GM19043 (cell line): ENCODE measurements at regions not wholly inside any gene's neighbourhood (a gene's known extent, or its start where the extent isn't known, plus 50 kb on each side); places are given as distances from the start of the nearest gene placed in this dataset.

Source experiments
- ATAC-seq: cut with Tn5 transposase; IDR thresholded peaks from one replicate; pipeline ENCODE4 v1.9.1; 2021; ENCODE audit warnings: low read depth; ENCODE audit not compliant: unreplicated experiment

DNA sequence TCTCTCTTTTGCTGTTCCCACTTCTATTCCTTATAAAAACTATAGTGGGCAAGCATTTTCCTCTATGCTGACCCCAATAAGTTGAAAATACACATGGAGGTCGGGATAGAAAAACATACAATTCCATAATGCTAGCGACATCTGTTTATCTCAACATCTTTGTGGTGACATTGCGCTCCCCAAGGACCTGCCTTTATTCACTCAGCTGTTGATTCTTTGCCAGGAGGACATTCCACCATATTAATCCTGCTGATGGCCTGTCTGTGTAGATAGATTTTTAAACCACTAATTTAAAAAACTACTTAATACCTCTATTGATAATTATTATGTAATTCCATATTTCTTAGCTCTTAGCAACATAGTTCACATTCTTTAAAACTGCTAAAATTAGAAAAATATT lies 555.3 kb upstream of the MAP3K7 start:
- no peak for ATAC-seq

DNA sequence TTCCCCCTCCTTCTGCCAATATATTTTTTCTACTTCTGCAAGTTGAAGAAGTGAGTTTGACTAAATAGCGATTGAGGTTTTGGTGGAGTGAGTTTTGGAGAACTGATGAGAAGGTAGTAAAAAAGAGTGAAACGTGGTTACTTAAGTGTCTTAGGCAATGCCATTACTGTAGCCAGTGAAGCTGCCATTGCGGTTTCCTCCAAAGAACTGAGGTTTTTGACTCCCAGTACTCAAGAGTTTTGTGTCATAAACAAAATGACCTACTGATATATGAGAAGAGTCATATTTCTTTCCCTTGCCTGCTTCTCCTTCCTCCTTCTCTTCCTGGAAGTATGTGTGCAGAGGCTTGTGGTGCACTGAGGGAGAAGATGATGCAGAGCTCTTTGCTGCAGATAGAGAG lies 554.5 kb upstream of the MAP3K7 start:
- ATAC-seq = no peak

DNA sequence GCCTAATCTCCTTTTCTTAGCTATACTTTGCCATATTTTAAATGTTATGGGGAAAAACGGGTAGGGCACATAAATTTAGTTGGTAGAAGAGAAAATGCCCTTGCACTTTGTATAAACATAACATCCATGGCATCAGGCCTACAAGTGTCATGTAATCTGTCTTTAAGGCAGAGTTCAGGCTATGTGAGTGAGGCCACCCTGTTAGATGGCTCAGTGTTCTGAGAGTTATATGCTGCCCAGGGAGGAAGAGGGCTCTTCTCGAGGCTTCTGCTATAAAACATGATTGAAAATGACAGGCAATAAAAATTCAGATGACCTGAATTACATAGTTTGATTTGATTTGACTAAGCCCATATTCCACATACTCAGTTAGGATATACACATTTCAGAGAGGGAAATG lies 553.6 kb upstream of the MAP3K7 start:
- ATAC-seq = no peak

DNA sequence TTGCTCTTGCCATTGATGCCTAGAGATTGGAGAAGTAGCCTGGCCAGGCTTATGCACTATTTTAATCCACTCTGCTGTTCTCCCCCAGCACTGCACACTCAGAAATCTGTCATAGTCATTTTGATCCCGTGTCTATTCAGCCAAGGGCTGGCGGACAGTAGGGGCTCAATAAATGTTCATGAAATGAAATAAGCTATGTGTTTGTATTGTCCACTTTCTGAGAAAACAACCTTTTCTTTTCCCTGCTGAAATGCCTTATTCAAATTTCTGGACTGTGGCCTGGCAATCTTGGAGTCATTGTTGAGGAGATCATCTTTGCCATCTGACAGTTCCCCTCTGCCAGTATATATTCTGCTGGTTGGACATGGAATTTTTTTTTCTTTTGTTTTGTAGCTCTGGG lies 550.4 kb upstream of the MAP3K7 start:
- ATAC-seq = no peak

DNA sequence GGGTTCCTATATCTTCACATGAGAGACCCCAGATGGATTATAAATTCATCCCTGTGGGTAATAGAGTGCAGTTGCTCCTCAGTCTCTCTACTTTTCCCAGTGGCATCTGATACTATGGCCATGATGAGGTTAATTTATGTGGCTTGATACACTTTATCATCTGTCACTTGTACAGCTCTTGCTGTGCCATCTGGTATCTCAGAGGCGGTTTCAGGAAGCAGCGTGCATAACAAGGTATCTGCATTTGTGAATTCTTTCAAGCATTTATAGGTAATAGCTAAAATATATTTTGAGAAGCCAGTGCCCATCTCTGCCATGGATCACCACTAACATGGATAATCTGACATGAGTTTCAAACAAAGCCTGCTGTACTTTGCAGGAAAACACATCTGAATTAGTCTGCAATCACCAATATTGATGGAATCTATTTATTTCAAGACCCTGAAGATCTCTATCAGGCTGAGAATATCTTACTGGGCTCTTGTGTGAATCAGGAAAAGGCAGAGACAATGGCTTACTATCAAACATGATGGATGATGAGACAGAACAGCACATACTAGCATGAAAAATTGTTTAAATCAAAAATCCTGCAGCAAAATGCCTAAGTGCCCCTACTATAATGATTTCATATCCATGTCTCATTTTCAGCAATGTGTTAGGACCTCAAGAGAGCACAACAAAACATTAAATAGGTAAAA lies 548.7 kb upstream of the MAP3K7 start:
- no peak for ATAC-seq

DNA sequence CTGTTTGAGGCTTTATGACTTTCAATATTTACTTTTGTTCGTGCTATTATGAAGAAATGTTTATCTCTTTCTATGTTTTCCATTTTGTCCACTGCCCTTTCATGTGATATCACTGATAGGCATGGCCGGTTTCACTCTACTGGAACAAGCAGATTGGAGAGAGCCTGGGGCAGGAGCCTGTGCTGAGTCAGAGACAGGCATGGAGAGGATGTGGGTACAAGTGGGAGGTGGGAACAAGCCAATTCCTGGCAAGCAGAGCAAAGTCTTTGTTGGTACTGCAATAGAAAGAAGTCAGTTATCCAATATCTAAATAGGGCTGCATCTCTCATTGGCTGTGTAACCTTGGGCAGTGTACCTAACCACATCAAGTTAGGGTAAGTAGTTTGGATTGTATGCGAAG lies 545.6 kb upstream of the MAP3K7 start:
- no peak for ATAC-seq

DNA sequence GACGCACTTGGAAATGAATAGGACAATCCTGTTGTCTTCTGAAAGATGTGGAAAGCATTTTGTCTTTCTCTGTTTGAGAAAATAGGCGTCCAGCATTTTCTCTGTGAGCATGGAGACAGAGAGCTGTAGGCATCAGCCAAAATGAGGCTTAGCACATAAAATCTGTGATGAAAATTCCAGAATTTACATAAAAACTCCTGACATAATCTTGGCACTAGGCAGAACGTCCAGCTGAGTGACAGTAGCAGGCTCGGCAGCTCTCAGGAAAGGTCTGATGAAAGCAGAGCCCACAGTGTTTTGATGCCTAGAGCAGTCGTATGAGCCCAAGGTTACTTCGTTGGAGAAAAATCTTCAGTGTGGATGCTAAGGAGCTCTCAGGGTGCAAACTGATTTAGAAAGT lies 543.3 kb upstream of the MAP3K7 start:
- ATAC-seq = no peak

DNA sequence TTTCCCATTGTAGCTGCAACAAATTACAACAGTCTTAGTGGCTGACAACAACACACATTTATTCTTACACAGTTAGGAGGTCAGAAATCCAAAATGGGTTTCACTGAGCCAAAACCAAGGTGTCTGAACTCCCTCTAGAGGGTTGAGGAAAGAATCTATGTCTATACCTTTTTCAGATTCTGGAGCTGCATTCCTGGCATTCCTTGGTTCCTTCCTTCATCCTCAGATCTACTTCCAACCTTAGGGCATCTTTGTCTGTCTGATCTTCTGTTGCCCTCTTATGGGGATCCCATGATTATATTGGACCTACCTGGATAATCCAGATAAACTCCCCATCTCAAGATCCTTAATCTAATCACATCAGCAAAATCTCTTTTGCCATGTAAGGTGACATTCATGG lies 540.9 kb upstream of the MAP3K7 start:
- no peak for ATAC-seq

DNA sequence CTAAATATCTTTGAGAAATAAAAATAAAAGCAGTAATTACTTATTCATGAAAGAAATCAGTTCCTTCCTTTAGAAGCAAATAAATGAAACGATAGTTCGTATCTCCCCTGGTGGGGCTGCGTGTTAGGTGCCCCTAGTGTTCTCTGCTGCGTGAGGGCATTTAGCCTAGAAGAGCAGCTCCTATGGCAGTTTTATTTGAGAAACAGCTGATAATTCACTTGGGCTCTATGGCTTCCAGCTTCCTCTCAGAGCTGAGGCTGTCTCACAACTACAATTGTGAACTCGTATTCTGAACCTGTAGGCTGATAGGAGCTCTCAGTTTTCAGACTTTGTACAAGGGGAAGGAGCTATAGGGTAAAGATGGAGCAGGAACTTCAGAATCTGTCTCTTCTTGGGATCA lies 540.0 kb upstream of the MAP3K7 start:
- ATAC-seq = no peak

DNA sequence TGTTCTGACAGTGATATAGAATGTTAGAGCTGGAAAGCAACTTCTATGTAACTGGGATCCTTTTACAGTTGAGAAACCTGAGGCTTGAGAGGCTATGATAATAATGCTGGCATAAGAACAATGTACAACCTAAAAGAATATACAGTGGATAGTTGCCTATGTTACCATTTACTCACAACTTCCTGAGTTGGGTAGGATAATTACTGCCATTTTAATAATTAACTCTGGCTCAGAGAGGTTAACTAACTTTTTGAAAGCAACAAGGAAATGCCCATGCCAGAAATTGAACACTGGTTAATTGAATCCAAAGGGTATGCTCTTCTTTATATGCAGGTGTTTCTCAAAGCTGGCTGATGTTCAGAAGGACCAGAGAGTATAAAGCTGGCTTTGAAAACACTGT lies 530.7 kb upstream of the MAP3K7 start:
- no peak for ATAC-seq

DNA sequence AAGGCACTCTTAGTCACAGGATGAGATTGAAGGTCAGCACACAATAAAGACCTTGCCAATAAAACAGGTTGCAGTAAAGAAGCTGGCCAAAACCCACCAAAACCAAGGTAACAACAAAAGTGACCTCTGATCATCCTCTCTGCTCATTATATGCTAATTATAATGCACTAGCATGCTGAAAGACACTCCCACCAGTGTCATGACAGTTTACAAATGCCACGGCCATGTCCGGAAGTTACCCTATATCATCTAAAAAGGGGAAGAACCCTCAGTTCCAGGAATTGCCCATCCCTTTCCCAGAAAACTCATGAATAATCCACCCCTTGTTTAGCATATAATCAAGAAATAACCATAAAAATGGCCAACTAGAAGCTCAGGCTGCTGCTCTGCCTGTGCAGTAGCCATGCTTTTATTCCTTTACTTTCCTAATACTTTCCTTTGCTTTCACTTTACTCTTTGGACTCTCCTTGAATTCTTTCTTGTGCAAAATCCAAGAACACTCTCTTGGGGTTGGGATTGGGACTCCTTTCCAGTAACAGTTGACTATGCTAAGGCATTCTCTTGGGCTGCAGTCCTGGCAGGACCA lies 527.3 kb upstream of the MAP3K7 start:
- no peak for ATAC-seq

DNA sequence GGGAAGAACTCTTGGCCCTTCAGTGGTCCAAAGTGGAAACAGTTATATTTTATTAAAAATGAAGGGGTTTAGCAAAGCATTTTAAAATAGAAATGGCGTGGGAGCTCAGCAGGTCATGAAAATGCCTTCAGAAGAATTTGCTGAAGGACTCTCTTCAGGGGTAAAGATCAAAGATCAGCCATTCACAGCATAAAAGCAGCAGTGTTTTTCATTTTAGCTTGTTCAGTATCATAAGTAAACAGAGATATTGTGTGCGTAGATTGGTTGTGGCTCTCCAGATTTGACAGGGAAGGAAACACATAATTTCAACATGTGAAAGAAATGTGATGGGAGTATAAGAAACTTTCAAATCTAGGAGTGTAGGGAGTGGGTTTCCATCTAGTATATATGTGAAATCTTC lies 519.2 kb upstream of the MAP3K7 start:
- ATAC-seq = no peak

DNA sequence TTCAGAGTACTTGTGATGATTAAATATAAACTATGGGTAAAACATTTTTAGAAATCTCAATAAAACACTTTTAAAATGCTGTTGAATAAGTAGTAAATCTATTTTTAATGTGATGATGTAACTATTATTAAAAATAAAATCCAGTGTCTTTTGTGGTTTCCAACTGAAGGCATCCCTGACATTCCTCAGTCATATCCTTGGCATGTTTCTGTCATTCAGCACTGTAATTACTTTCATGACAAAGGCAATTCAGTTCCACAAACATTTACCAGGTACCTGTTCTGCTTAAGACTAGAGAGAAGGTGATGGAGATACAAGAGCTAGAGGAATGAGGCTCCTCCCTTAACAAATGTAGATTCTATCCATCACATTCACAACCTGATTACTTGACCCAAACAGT lies 518.7 kb upstream of the MAP3K7 start:
- ATAC-seq = no peak

DNA sequence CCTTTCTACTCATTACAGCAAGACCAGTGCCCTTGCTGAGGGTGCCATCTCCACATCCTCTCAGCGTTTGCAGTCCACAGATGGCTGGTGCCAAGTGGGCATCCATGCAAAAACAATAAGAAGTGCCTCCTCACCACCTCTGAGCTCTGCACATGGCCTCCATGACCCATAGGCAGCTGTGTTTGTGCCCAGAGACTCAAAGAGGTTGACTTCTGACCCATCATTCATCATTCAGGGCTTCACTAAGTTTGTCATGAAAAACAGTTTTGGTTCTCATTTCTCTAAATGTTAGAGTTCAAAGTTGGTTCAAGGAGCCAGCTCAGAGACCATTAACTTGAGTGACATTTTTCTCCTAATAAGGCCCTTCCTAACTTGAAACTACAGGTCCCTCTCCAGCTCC lies 512.6 kb upstream of the MAP3K7 start:
- no peak for ATAC-seq

DNA sequence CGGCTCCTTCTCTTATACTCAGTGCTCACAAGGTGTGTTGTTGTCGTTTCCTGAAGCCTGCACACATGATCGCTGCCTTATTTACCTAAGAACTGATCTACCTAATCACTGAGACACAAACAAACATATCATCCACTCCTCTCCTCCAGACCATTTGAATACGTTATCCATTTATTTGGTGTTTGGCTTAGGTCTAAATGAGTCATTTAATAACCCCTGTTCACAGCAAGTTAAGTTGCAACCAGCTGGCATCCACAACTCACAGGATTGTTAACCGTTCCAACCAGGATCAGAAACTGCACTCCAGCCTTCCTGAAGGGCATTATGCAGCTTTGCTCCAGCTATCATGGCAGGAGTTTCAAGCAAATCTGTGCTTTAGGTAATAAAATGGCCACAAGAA lies 511.1 kb upstream of the MAP3K7 start:
- ATAC-seq = no peak

DNA sequence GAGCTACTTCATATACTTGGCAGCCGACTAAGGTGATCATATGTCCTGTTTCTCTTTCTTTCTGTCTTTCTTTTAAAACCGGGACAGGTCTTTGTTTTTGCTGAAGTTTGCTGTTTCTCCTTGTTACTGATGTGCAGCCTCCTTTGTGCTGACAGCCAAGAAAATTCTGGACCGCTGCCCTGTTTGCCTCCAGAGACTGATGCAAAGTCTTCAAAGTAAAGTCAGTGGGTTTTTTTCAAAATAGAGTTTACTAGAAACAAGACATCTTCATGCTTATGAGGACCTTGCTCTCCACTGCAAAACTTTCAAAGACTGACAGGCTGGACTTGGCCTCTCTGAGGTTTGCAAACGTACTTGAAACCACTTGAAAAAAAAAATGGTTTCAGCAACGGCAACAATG lies 510.5 kb upstream of the MAP3K7 start:
- no peak for ATAC-seq

DNA sequence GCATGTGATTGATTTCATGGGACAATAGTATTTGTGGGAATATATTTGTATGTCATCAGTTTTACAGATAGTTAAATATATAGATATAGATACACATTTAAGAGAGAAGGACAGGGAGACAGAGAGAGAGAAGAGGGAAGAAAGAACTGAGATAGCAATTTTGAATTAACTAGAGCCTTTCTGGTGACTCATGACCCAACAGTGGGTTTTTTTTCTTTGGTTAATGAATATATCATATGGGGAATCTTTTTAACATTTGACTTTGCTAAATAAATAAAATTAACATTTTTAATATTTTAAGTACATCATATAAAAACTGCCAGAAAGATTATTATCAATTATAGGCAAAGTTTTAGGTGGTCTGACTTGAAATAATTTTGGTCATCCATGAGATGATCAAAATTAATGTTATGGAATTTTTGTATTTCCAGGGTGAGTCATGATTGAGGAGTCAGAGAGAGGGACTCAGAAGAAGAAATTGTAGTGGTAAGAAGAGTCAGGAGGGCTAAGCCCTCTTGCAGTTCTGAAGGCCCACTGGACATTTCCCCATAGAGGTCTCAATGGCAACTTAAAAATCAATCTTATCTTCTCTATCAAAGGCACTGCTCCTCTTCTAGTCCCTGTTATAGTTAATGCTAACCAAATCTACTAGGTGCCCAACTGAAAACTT lies 508.1 kb upstream of the MAP3K7 start:
- no peak for ATAC-seq

DNA sequence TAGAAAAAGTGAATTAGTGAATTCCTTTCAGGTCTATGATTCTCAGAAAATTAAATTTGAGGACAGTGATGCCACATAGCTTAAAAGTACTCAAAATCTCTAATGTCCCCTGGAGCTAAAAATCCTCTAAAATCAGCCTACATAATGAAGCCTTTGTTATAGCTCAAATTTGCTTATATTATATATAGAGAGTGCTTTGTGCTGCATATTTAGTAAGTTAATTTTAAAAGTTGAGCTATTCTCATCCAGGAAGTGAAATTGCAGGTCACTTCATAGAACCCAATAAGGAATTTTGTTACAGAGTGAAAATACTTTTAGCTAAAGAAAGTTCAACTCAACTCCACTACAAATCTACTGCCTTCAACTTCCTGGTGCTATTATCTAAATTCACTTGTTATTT lies 507.5 kb upstream of the MAP3K7 start:
- ATAC-seq = no peak

DNA sequence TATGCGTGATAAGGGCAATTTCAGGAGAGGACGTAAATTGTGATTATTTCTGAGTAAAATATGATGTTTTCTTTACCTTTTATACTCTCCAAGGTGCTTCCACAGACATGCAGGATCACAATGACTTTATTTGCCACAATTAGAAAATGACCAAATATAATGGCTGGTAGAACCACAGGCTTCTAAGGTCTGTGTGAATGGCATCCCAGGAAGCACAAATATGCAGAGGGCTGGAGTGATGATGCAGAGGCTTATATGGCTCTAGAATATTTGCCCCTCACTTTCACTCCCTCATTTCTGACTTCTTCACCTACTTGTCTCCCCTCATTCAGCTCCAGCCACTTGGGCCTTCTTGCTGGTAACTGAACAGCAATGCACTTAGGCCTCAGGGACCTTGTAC lies 502.1 kb upstream of the MAP3K7 start:
- ATAC-seq = no peak

DNA sequence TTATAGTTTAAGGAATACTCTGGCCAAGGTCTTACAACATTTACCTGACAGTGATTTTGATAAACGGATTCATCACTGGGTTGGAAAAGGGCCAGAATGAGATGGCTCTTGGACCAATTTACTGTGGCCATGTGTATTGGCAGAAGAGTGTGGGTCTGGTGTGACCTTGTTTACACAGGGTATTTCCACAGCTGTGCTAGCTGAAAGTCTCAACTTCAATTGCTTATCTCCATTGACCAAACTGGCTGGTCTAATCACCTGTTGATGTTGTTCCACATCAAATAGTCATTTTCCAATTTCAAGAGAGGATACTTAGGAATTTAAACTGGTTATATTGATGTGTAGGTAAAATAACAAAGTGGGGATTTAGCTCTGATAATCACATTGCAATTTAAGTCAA lies 501.6 kb upstream of the MAP3K7 start:
- ATAC-seq = no peak

DNA sequence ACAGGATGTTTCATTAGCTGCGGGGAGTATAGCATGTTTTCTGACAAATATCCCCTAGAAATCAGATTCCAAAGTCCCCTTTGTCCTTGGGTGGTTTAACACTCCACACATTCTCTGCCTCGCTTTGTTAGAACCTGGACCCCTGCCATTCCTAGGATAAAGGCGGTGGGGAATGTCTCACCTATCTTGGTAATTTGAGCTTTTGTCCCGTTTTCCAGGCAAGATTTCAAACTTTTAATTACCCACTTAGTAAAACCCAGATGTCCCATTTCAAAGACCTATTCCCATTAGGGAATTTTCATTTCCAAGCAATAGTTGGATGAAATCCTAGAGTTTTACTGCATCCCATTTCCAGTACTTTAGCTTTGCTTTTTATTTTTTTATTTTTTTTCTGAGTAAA lies 501.0 kb upstream of the MAP3K7 start:
- no peak for ATAC-seq

DNA sequence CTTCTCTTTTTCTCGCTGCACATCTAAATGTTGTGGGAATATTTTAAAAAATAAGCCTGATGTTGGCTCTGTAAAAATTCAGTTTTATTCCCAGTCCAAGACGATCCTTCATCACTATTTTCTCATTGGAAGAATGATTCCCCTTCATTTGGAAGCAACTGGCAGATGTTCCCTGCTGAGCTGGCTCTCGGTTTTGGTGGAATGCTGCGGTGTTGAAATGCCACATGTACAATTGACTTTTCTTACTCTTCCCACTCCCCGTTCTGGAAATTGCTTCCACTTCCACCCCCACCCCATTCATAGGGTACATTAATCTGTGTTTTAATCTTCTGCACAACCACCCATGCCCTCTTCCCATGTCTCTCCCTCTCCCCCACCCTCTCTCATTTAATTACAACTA lies 496.3 kb upstream of the MAP3K7 start:
- no peak for ATAC-seq
